Left ventricle myocardium inferior (tissue), 1 donor: ENCODE measurements at regions not wholly inside any gene's neighbourhood (a gene's known extent, or its start where the extent isn't known, plus 50 kb on each side); places are given as distances from the start of the nearest gene placed in this dataset.
"Not testable (repeated sequence)": the region's sequence is repeated elsewhere in the genome, so short reads cannot be mapped to it uniquely, and the experiment has no call there.

Experiments used
- DNase-seq: peaks from one replicate; pipeline ENCODE4 v3.0.0-alpha.2; 2020
- H3K27ac ChIP-seq: fragments of 200-600 bp; replicated peaks from 2 replicates; pipeline ENCODE4 v1.8.0; 2021
- H3K27me3 ChIP-seq: fragments of 200-600 bp; 2 replicates; pipeline ENCODE4 v1.8.0; 2021; ENCODE audit warnings: low read depth
- H3K36me3 ChIP-seq: fragments of 200-600 bp; 2 replicates; pipeline ENCODE4 v1.8.0; 2021
- H3K4me1 ChIP-seq: fragments of 200-600 bp; 2 replicates; pipeline ENCODE4 v1.8.0; 2021
- H3K4me3 ChIP-seq: fragments of 200-600 bp; 2 replicates; pipeline ENCODE4 v1.8.0; 2021; ENCODE audit warnings: mild to moderate bottlenecking, moderate library complexity
- H3K9me3 ChIP-seq: fragments of 200-600 bp; replicated peaks from 2 replicates; pipeline ENCODE4 v1.8.0; 2021
- intact Hi-C: fragments of 100-400 bp; cut with micrococcal nuclease; formaldehyde crosslinking; loops from one replicate; pipeline ENCODE4 v1.11.0; 2022
- TF ChIP-seq, protein P1 (sequence below): fragments of 200-600 bp; IDR thresholded peaks from 2 replicates; pipeline ENCODE4 v1.8.0; 2021; ENCODE audit warnings: antibody characterized with exemption, mild to moderate bottlenecking, borderline replicate concordance
- donor health status: DM: no; HTN: yes; CAD: no; lungs with severe emphysema.

- intact Hi-C loops = no loop called here
- H3K4me1 ChIP-seq = no peaks in the 10 kb centered on the region
- peaks cover 19% of the 10 kb centered on the region for H3K36me3 ChIP-seq
- no peak overlapping the region for H3K4me3 ChIP-seq
- DNase-seq = no peak
- TF ChIP-seq, protein P1, sequence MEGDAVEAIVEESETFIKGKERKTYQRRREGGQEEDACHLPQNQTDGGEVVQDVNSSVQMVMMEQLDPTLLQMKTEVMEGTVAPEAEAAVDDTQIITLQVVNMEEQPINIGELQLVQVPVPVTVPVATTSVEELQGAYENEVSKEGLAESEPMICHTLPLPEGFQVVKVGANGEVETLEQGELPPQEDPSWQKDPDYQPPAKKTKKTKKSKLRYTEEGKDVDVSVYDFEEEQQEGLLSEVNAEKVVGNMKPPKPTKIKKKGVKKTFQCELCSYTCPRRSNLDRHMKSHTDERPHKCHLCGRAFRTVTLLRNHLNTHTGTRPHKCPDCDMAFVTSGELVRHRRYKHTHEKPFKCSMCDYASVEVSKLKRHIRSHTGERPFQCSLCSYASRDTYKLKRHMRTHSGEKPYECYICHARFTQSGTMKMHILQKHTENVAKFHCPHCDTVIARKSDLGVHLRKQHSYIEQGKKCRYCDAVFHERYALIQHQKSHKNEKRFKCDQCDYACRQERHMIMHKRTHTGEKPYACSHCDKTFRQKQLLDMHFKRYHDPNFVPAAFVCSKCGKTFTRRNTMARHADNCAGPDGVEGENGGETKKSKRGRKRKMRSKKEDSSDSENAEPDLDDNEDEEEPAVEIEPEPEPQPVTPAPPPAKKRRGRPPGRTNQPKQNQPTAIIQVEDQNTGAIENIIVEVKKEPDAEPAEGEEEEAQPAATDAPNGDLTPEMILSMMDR = no peak
- no peaks in the 10 kb centered on the region for H3K27me3 ChIP-seq
- peaks cover 66% of the 10 kb centered on the region for H3K9me3 ChIP-seq
- H3K27ac ChIP-seq = no peak overlapping the region
Observed at GRCh38 chr7:149573519-149573918, 75.9 kb upstream of the ZNF746 start.

DNA sequence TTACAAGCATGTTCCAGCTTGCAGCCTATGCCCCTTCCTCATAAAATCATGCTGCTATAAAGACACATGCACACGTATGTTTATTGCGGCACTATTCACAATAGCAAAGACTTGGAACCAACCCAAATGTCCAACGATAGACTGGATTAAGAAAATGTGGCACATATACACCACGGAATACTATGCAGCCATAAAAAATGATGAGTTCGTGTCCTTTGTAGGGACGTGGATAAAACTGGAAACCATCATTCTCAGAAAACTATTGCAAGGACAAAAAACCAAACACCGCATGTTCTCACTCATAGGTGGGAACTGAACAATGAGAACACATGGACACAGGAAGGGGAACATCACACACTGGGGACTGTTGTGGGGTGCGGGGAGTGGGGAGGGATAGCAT, 75.3 kb upstream of the ZNF746 start:
- H3K27me3 ChIP-seq, intact Hi-C loops: not testable (repeated sequence)
- H3K9me3 ChIP-seq = peaks cover 66% of the 10 kb centered on the region

DNA sequence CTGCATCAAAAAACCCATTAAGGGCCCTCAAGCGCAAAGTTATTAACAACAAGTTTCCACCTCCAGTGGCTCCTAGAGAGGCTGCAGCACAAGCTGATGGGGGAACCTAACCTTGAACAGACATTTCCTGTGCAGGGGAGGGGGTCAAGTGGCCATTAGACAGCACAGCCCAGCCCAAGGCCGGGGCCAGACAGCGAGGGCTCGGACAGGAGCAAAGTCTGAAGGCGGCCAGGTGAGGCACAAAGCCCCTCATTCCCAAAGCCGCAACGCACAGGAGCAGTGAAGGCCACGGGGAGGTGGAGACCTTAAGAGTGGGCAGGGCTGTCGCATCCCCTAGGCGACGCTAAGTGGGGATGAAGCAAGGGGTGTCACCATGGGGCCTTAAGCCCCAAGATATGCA, 73.2 kb upstream of the ZNF746 start:
- Histone ChIP-seq H3K4me1 (peaks cover 22% of the 10 kb centered on the region), H3K27ac (no peak overlapping the region), H3K4me3 (no peak overlapping the region), H3K9me3 (peaks cover 60% of the 10 kb centered on the region), H3K27me3 (no peaks in the 10 kb centered on the region), H3K36me3 (peaks cover 24% of the 10 kb centered on the region)
- TF ChIP-seq, protein P1 = no peak
- intact Hi-C loops = no loop called here
- DNase-seq = no peak

More for the DNA sequence above, 75.3 kb upstream of the ZNF746 start:
- not testable (repeated sequence) for DNase-seq, H3K27ac ChIP-seq, H3K4me1 ChIP-seq, H3K4me3 ChIP-seq
- H3K36me3 ChIP-seq = peaks cover 19% of the 10 kb centered on the region

- intact Hi-C loops = no loop called here
- Histone ChIP-seq H3K4me1 (peaks cover 31% of the 10 kb centered on the region), H3K36me3 (peaks cover 24% of the 10 kb centered on the region), H3K4me3 (no peak overlapping the region), H3K27ac (no peak overlapping the region), H3K27me3 (no peaks in the 10 kb centered on the region), H3K9me3 (peaks cover 53% of the 10 kb centered on the region)
- TF ChIP-seq, protein P1 = no peak
- DNase-seq = no peak
Observed at GRCh38 chr7:149569726-149570422, 72.3 kb upstream of the ZNF746 start.

GRCh38 chr7:149569025-149569725, 71.6 kb upstream of the ZNF746 start:
- no peak for DNase-seq

More at GRCh38 chr7:149569025-149569725, 71.6 kb upstream of the ZNF746 start:
- Histone ChIP-seq H3K36me3 (peaks cover 24% of the 10 kb centered on the region), H3K4me3 (no peak overlapping the region), H3K27me3 (no peaks in the 10 kb centered on the region), H3K9me3 (peaks cover 46% of the 10 kb centered on the region), H3K27ac (no peak overlapping the region), H3K4me1 (peaks cover 38% of the 10 kb centered on the region)
- TF ChIP-seq, protein P1 = no peak
- intact Hi-C loops = no loop called here
